GM10248 (cell line): ENCODE measurements at regions not wholly inside any gene's neighbourhood (a gene's known extent, or its start where the extent isn't known, plus 50 kb on each side); places are given as distances from the start of the nearest gene placed in this dataset.
A peak's percentile ranks its signal among the peaks of the same experiment; 100 is the strongest.
"Not testable (repeated sequence)": the region's sequence is repeated elsewhere in the genome, so short reads cannot be mapped to it uniquely, and the experiment has no call there.

Experiments
- CTCF ChIA-PET: fragments of 300-600 bp; sonication (Branson Sonifier 250); formaldehyde crosslinking; extraction: SDS; loops from one replicate; lab custom pipeline; 2021; ENCODE audit warnings: antibody characterized with exemption; lab: Yijun Ruan, JAX
- POLR2A ChIA-PET: fragments of 350-650 bp; sonication (Branson Sonifier 250); formaldehyde crosslinking; extraction: SDS; loops from one replicate; lab custom pipeline; 2020; ENCODE audit warnings: antibody characterized with exemption; lab: Yijun Ruan, JAX
- DNase-seq: peaks from one replicate; pipeline ENCODE4 v3.0.0; 2012; ENCODE audit errors: extremely low spot score
- TF ChIP-seq, protein P1 (sequence below): IDR thresholded peaks from 2 replicates; pipeline ENCODE4 v1.5.1; 2012; ENCODE audit warnings: mild to moderate bottlenecking, low read depth; ENCODE audit errors: extremely low read depth, missing control alignments, control extremely low read depth

DNA sequence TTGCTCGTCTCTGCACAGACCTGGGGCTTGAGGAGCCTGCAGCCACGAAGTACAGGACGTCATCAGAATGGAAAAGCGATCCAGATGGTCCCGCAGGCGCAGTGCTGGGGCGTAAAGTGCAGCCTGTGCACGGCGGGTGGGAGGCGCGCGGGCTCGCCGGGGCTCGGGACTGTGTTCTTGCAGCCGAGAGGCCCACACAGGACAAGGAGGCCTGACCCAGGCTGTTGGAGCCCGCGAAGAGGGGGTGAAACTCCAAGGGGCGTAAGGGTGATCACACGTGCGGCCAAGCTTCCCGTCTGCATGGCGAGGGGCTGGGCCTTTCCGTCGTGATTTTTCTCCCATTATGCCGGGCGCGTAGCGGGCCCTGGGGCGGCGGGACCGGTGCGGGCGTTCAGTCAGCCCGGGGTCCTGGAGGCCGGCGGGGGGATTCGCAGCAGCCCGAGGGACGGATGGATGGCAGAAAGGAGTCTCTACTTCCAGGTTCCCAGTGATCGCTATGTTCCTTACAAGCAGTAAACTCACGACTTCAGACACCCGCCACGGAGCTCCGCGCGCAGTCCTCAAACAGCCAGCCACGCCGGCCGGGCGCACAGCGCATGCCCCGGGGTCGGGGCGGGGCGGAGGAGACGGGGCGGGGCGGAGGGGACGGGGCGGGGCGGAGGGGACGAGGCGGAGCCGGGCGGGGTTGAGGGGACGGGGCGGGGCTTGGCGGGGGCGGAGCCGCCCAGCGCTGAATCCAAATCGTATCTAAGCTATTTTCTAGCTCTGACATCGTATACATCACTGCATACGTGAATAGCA, 141.0 kb upstream of the KCNJ18 start:
- ChIA-PET POLR2A (no interaction called here), CTCF (interaction anchor here (1.1 kb wide), 1 partner anchor 39 kb away, joined by 5 read pairs; no protein-coding TSS in a partner anchor)
- TF ChIP-seq, protein P1, sequence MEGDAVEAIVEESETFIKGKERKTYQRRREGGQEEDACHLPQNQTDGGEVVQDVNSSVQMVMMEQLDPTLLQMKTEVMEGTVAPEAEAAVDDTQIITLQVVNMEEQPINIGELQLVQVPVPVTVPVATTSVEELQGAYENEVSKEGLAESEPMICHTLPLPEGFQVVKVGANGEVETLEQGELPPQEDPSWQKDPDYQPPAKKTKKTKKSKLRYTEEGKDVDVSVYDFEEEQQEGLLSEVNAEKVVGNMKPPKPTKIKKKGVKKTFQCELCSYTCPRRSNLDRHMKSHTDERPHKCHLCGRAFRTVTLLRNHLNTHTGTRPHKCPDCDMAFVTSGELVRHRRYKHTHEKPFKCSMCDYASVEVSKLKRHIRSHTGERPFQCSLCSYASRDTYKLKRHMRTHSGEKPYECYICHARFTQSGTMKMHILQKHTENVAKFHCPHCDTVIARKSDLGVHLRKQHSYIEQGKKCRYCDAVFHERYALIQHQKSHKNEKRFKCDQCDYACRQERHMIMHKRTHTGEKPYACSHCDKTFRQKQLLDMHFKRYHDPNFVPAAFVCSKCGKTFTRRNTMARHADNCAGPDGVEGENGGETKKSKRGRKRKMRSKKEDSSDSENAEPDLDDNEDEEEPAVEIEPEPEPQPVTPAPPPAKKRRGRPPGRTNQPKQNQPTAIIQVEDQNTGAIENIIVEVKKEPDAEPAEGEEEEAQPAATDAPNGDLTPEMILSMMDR, result no peak
- DNase-seq, result peak; percentile 79

- CTCF ChIA-PET, DNase-seq, POLR2A ChIA-PET: not testable (repeated sequence)
These were observed 133.4 kb upstream of the KCNJ18 start for GRCh38 chr17:21558921-21559320.

GRCh38 chr17:21564262-21564661, 128.1 kb upstream of the KCNJ18 start:
- TF ChIP-seq, protein P1, result no peak
- no peak for DNase-seq
- ChIA-PET POLR2A (no interaction called here), CTCF (no interaction called here)

DNA sequence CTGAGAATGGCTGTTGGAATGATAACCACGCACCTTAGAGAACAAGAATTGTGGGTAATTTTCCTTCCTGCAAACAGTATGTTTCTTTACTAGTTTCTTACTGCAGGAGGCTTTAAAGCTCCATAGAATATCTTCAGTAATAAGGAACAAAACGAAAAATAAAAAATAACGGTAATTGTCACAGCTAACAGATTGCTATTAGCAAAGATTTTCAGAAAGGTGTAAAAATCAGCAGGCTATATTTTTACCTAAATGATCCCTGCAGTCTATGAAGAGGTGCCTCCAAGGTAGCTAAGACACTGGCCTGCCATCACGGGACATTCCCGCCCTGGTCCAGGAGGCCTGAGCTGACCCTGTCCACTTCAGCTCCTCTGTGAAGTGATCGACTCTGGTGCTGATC, 127.6 kb upstream of the KCNJ18 start:
- DNase-seq, POLR2A ChIA-PET, CTCF ChIA-PET: not testable (repeated sequence)

GRCh38 chr17:21570427-21570826, 121.9 kb upstream of the KCNJ18 start:
- CTCF ChIA-PET, DNase-seq, POLR2A ChIA-PET: not testable (repeated sequence)

DNA sequence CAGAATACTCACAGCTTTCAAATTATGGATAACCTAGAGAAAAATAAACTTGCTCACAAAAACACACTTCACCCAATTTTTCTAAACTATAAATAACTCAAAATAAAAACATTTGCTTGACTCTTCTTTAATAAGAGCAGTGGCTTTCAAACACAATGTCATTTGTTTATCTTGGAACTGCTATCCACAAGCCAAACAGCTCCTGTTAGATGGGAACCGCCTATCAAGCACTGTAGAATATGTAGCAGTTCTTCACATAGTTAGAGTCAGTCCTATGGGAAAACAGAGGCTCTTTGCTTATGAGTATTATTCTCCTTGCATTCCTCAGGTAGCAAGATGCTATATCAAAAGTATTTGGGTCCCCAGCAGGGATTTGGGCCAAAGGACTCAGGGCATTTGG, 120.2 kb upstream of the KCNJ18 start:
- CTCF ChIA-PET, POLR2A ChIA-PET, DNase-seq: not testable (repeated sequence)

DNA sequence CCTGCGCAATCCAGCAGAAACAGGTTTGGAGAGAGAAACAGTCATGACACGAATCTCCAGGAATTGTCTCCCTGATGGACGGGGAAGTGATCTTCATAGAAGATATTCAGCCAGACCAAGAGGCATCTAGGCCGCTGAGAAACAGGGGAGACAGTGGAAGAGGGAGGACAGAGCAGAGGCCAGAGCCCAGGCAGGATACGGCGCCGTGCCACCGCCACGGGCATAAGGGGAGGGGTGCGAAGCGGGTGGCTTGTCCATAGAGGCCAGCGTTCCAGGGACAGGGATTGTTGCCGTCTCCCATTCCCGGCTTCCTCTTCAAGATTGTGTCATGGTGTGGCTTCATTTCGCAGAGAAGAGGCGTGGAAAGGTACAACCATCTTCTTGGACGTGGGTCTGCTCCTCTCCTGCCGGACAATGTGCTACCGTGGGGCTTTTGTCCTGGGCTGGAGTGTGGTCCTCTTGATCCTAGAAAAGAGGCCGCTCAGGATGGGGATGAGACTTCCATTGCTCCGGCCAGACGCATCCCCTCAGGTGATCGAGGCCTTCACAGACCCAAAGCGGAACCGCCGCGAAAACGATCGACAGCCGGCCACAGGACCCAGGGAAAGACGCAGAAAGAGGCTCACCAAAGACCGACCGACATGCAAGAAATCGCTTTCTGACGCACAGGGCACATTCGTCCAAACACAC, 118.9 kb upstream of the KCNJ18 start:
- DNase-seq, CTCF ChIA-PET, POLR2A ChIA-PET: not testable (repeated sequence)

- no peak for DNase-seq
- POLR2A ChIA-PET, result no interaction called here
- CTCF ChIA-PET, result no interaction called here
- TF ChIP-seq, protein P1, result no peak
These were observed 118.2 kb upstream of the KCNJ18 start for GRCh38 chr17:21573961-21574610.

DNA sequence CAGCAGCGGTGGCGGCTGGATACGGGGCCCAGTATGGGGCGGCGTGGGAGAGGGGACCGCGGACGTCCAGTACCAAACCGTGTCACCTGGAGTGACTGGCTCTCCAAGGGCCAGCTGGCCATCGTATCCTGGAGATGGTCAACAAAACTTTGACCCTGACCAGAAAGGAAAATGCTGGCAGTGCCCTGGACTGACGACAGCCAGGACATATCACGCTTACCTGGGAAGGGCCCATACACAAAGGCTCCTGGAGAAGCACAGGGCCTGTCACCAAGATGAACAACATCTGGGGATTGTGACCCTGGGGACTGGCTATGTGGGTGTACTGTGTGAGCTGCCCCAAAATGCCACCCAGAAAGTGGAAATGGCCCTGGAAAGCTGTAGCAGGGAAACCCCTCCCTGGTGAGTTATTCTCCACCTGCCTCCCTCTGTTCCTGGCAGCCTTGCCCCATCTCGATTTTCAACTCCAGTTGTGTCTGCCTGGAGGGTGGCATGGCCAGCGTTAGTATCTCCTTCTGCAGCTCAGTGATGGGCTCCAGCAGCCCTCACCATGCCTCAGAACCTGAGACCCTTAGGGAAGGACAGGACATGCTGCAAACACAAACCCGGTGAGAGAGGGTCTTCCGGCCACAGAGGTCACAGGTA, 117.6 kb upstream of the KCNJ18 start:
- CTCF ChIA-PET, POLR2A ChIA-PET: not testable (repeated sequence)

GRCh38 chr17:21578783-21579182, 113.5 kb upstream of the KCNJ18 start:
- CTCF ChIA-PET, DNase-seq, POLR2A ChIA-PET: not testable (repeated sequence)

More for the DNA sequence above, 117.6 kb upstream of the KCNJ18 start:
- DNase-seq, result not testable (repeated sequence)
